ENCODE measurements at regions not wholly inside any gene's neighbourhood (a gene's known extent, or its start where the extent isn't known, plus 50 kb on each side); places are given as distances from the start of the nearest gene placed in this dataset.

DNA sequence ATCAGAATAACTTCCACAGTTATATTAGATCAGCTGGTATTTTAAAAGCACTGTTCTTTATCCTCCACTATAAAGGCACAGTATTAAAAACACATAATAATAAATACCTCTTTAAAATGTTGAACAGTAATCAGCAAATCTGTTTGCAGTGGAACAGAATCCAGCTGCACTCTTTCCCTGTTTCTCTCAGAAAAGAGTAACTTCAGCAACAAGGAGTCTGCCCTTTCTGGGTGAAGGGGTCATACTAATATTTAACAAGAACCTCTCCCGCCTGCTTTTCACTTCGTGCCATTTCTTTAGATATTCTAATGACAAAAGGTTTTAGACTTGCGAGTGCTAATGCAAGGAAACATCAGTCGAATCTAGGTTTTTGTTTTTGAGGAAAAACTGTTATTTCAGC, 194.2 kb upstream of the FMN2 start:
- Histone ChIP-seq H3K79me2 (ENCODE audit: insufficient read depth, low read length) (no peaks in the 10 kb centered on the region), H3F3A (ENCODE audit: insufficient read depth) (no peaks in the 10 kb centered on the region), H3K9me2 (replicated peaks; ENCODE audit: insufficient read depth, low read length) (no peaks in the 10 kb centered on the region), H3K9me3 (ENCODE audit: insufficient read depth, low read length) (no peaks in the 10 kb centered on the region), H3K36me3 (ENCODE audit: low read length) (no peaks in the 10 kb centered on the region), H3K27ac (ENCODE audit: low read depth, low read length) (no peak overlapping the region), H3K27me3 (ENCODE audit: low read length) (no peaks in the 10 kb centered on the region), H3K4me2 (ENCODE audit: low read depth, low read length, poor library complexity, severe bottlenecking) (no peak overlapping the region), H3K4me3 (ENCODE audit: insufficient read depth, low read length, poor library complexity, severe bottlenecking) (no peak overlapping the region), H2AFZ (ENCODE audit: low read depth, low read length, severe bottlenecking) (no peak overlapping the region), H4K20me1 (ENCODE audit: low read depth, low read length) (no peaks in the 10 kb centered on the region), H3K9ac (ENCODE audit: low read length) (no peak overlapping the region)
- no peak for TF ChIP-seq EZH2phosphoT487 (conservative IDR thresholded peaks at IDR 0.05; ENCODE audit: low read length)
- TF ChIP-seq, protein P1, sequence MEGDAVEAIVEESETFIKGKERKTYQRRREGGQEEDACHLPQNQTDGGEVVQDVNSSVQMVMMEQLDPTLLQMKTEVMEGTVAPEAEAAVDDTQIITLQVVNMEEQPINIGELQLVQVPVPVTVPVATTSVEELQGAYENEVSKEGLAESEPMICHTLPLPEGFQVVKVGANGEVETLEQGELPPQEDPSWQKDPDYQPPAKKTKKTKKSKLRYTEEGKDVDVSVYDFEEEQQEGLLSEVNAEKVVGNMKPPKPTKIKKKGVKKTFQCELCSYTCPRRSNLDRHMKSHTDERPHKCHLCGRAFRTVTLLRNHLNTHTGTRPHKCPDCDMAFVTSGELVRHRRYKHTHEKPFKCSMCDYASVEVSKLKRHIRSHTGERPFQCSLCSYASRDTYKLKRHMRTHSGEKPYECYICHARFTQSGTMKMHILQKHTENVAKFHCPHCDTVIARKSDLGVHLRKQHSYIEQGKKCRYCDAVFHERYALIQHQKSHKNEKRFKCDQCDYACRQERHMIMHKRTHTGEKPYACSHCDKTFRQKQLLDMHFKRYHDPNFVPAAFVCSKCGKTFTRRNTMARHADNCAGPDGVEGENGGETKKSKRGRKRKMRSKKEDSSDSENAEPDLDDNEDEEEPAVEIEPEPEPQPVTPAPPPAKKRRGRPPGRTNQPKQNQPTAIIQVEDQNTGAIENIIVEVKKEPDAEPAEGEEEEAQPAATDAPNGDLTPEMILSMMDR (IDR thresholded peaks at IDR 0.05; ENCODE audit: insufficient read depth, low read length, poor library complexity, severe bottlenecking), result no peak

DNA sequence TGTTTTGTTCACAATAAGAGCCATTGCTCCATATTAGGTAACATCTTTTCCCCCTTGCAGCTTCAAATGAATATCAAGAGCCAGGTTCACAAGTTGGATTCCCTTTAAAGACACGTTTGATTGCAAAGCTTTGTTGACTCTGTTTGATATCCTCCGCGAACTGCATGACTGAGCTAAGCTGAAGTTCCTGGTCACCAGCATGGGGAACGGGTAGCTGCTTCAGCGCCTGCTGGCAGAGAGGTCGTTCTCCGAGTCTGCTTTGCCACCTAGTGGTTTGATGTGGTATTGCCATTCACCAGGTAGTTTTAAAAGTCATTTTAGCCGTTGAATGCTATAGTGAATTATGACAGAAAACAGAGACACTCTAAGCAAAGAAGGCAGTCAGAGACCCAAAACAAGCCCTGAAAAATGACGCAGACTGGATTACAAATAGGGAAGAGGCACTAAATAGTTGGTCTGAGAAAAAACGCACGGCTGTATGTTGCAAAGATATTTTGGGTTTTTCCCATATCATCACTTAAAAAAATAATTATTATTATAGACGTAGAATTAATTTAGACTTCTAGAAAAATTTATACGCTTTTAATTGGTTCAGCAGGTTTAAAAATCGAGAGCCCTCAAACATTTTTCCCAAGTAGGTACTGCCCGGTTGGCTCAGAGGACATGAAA, 193.5 kb upstream of the FMN2 start:
- Histone ChIP-seq H3K4me3 (ENCODE audit: insufficient read depth, low read length, poor library complexity, severe bottlenecking) (no peak overlapping the region), H3K27me3 (ENCODE audit: low read length) (no peaks in the 10 kb centered on the region), H3K36me3 (ENCODE audit: low read length) (no peaks in the 10 kb centered on the region), H3K79me2 (ENCODE audit: insufficient read depth, low read length) (no peaks in the 10 kb centered on the region), H3K27ac (ENCODE audit: low read depth, low read length) (no peak overlapping the region), H4K20me1 (ENCODE audit: low read depth, low read length) (no peaks in the 10 kb centered on the region), H3K4me2 (ENCODE audit: low read depth, low read length, poor library complexity, severe bottlenecking) (no peak overlapping the region), H3K9me2 (replicated peaks; ENCODE audit: insufficient read depth, low read length) (no peaks in the 10 kb centered on the region), H2AFZ (ENCODE audit: low read depth, low read length, severe bottlenecking) (no peak overlapping the region), H3K9ac (ENCODE audit: low read length) (no peak overlapping the region), H3K9me3 (ENCODE audit: insufficient read depth, low read length) (no peaks in the 10 kb centered on the region), H3F3A (ENCODE audit: insufficient read depth) (no peaks in the 10 kb centered on the region)
- TF ChIP-seq, protein P1 (IDR thresholded peaks at IDR 0.05; ENCODE audit: insufficient read depth, low read length, poor library complexity, severe bottlenecking), result peak; percentile 84
- TF ChIP-seq EZH2phosphoT487 (conservative IDR thresholded peaks at IDR 0.05; ENCODE audit: low read length), result no peak

DNA sequence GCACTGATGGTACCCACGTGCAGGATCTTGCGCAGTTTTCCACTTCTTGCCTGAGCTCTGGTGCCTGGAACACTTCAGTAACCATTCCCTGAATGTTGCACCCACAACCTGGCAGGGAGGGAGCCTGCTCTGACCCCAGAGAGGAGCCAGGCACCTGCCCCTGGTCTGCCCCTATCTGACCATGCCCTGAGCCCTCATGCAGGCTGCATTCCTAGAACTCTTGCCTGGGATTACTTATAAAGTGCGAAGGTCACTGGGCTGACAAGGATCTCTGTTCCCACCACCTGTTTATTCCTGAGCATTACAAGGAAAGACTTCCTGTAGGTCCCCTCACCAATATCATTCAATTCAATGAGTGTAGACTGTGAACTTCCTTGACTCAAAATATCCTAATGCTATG, 191.9 kb upstream of the FMN2 start:
- no peak for TF ChIP-seq EZH2phosphoT487 (conservative IDR thresholded peaks at IDR 0.05; ENCODE audit: low read length)
- TF ChIP-seq, protein P1 (IDR thresholded peaks at IDR 0.05; ENCODE audit: insufficient read depth, low read length, poor library complexity, severe bottlenecking), result no peak
- no peak overlapping the region for H3K4me3 ChIP-seq (ENCODE audit: insufficient read depth, low read length, poor library complexity, severe bottlenecking)
- no peaks in the 10 kb centered on the region for H3K9me3 ChIP-seq (ENCODE audit: insufficient read depth, low read length)
- no peak overlapping the region for H2AFZ ChIP-seq (ENCODE audit: low read depth, low read length, severe bottlenecking)
- H4K20me1 ChIP-seq (ENCODE audit: low read depth, low read length), result no peaks in the 10 kb centered on the region
- H3K4me2 ChIP-seq (ENCODE audit: low read depth, low read length, poor library complexity, severe bottlenecking), result no peak overlapping the region
- H3K79me2 ChIP-seq (ENCODE audit: insufficient read depth, low read length), result no peaks in the 10 kb centered on the region
- H3K27ac ChIP-seq (ENCODE audit: low read depth, low read length), result no peak overlapping the region
- H3F3A ChIP-seq (ENCODE audit: insufficient read depth), result no peaks in the 10 kb centered on the region
- no peaks in the 10 kb centered on the region for H3K9me2 ChIP-seq (replicated peaks; ENCODE audit: insufficient read depth, low read length)
- no peaks in the 10 kb centered on the region for H3K27me3 ChIP-seq (ENCODE audit: low read length)
- no peak overlapping the region for H3K9ac ChIP-seq (ENCODE audit: low read length)
- no peaks in the 10 kb centered on the region for H3K36me3 ChIP-seq (ENCODE audit: low read length)
